Vagina (tissue), 2 donors: ENCODE measurements at regions not wholly inside any gene's neighbourhood (a gene's known extent, or its start where the extent isn't known, plus 50 kb on each side); places are given as distances from the start of the nearest gene placed in this dataset.

ENCODE experiments used
- CTCF ChIP-seq, 3 experiments: fragments of 450-650 bp in 2 of 3; fragments of 200-600 bp in 1 of 3; sonication (generic) in 1 of 3; IDR thresholded peaks; one replicate each; pipeline ENCODE4 v1.5.1; 2017 to 2019; ENCODE audit warnings: antibody characterized with exemption in 3 of 3, mild to moderate bottlenecking in 2 of 3, moderate library complexity in 2 of 3
- POLR2A ChIP-seq, 2 donors: fragments of 450-650 bp; IDR thresholded peaks; one replicate each; pipeline ENCODE4 v1.6.1; 2017; ENCODE audit warnings: antibody characterized with exemption in 2 of 2, mild to moderate bottlenecking in 2 of 2, moderate library complexity in 2 of 2
- POLR2AphosphoS5 ChIP-seq, 2 donors: sonication (generic); formaldehyde crosslinking; IDR thresholded peaks; one replicate each; pipeline ENCODE4 v1.9.0; 2017; ENCODE audit warnings: antibody characterized with exemption in 2 of 2, mild to moderate bottlenecking in 2 of 2, low read depth in 1 of 2; ENCODE audit not compliant: insufficient read depth in 1 of 2

DNA sequence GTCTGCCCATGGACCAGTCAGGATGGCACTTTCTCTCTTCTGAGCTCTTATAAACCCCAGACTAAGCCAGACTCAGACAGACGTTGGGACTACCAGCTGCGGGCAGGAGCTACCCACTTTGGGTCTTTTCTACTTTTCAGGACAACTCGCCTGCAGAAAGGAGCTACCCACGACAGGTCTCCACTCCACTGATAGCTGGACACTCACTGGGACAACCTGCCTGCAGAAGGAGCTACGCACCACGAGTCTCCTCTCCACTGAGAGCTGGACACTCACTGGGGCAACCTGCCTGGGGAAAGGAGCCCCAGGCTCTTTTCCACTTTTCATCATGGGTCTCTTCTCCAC lies 1440.2 kb upstream of the ACO1 start:
- TF ChIP-seq CTCF (IDR thresholded peaks at IDR 0.05) (no peak), POLR2AphosphoS5 (IDR thresholded peaks at IDR 0.05; ENCODE audit: insufficient read depth in 1 of 2, low read depth in 1 of 2) (no peak), POLR2A (IDR thresholded peaks at IDR 0.05) (no peak)
